Activated CD4-positive, alpha-beta T cell treated with anti-CD3 and anti-CD28 coated beads, Interleukin-10, Interleukin-2, amounts not matched to agents 100 ng/mL and 50 ng/mL, durations not matched to agents 16 hours and 8 hours (primary cell): ENCODE measurements at regions not wholly inside any gene's neighbourhood (a gene's known extent, or its start where the extent isn't known, plus 50 kb on each side); places are given as distances from the start of the nearest gene placed in this dataset.
"Not testable (repeated sequence)": the region's sequence is repeated elsewhere in the genome, so short reads cannot be mapped to it uniquely, and the experiment has no call there.

Experiments used
- DNase-seq: peaks from one replicate; pipeline ENCODE4 v3.0.0-alpha.2; 2020

DNA sequence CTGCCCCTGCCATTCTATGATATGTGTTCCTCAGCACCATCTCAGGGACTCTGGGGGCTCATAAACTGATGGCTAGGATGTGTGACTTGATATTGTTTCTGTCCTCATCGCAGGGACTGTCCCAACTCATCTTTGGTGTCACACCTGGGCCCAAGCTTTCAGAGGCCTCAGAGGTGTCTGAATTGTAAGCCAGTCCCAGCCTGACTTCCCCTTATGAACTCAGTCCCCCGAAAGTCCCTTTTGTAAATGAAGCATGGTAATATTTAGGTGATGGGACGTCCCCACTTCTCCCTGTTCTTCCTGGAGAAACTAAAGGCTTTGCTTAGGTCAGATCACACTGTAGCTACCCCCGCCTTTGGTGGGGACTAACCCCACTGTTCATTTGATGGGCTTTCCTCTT, 142.4 kb upstream of the TLE3 start:
- peak; percentile 18 for DNase-seq

- DNase-seq: no peak
These were observed 141.2 kb upstream of the TLE3 start for GRCh38 chr15:70238917-70239316.

GRCh38 chr15:70237626-70238025, 139.9 kb upstream of the TLE3 start:
- no peak for DNase-seq

- peak; percentile 39 for DNase-seq
These were observed 138.8 kb upstream of the TLE3 start for GRCh38 chr15:70236341-70237086.

DNA sequence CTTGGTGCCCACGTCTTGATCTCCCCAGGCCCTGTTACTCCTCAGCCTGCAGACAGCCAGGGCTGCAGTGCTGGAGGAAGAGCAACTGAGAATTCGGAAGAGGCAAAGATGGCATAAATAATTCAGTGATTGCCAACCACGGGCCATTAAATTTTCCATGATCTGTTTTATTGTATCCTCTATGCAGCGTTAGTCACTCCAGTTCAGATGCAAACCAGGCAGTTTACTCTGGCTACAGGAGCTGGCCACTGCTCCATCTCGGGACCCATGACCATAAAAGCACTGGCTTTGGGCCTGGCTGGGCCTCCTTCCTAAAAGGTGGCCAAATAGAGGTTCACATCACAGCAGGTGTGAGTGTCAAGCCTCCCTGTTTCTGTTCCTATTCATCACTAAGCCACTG, 137.6 kb upstream of the TLE3 start:
- DNase-seq: no peak

- peak; percentile 15 for DNase-seq
These were observed 136.7 kb upstream of the TLE3 start for GRCh38 chr15:70234256-70234905.

GRCh38 chr15:70231484-70231883, 133.8 kb upstream of the TLE3 start:
- no peak for DNase-seq

DNA sequence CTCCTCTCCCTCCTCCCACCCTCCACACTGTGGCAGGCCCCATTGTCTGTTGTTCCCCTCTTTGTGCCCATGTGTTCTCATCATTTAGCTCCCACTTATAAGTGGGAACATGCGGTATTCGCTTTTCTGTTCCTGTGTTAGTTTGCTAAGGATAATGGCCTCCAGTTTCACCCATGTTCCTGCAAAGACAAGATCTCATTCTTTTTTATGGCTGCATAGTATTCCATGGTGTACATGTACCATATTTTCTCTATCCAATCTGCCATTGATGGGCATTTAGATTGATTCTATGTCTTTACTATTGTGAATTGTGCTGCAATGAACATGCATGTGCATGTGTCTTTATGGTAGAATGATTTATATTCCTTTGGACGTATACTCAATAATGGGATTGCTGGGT, 130.2 kb upstream of the TLE3 start:
- not testable (repeated sequence) for DNase-seq

DNA sequence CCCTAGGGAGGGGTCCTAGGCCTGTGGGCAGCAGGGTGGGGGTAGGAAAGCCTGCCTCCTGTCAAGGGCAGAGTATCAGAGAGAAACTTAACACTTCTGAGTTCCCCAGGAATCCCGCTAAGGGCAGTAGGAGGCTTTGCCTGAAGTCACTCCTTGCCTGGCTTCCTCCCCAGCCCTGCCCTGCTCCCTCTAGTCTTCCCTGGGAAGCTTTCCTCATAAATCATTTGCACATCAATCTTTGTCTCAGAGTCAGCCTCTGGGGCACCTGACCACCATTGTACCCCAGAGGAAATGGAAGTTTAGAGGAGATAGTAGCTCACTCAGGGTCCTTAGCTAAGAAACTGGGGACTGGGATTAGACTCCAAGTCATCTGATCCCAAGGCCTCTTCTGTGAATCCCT, 129.4 kb upstream of the TLE3 start:
- DNase-seq: no peak

DNA sequence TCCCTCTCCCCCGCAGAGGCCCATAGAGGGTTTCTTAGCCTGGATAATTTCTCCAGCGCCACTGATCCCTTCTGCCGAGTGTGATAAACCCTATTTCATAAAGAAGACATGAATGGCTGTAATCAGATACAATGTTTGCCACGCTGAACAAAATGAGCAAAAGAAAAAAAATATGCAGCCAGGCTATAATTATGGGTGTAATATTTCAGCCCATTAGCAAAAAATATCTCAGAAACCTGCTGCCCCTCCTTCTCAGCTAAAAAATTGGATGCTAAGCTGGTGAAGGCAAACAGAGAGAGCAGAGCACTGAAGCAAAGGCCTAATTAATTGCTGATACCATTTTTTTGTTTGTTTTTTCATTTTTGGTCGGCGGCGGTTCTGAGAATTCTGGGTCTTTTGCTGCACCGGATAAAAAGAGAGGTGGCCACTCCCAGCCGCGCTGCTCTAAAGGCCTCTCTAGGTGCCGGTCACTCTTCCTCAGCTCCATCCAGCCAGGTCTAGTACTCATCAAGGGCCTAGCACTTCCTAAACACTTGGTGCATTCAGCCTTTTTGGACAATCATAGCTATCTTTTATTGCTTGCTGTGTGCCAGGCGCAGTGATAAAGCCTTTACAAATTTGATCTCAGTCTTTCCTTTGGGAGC, 128.7 kb upstream of the TLE3 start:
- no peak for DNase-seq

- no peak for DNase-seq
These were observed 127.7 kb upstream of the TLE3 start for GRCh38 chr15:70225416-70225815.

GRCh38 chr15:70222606-70223005, 124.9 kb upstream of the TLE3 start:
- DNase-seq: no peak

GRCh38 chr15:70220490-70221096, 122.9 kb upstream of the TLE3 start:
- no peak for DNase-seq

- no peak for DNase-seq
These were observed 122.2 kb upstream of the TLE3 start for GRCh38 chr15:70219966-70220365.

DNA sequence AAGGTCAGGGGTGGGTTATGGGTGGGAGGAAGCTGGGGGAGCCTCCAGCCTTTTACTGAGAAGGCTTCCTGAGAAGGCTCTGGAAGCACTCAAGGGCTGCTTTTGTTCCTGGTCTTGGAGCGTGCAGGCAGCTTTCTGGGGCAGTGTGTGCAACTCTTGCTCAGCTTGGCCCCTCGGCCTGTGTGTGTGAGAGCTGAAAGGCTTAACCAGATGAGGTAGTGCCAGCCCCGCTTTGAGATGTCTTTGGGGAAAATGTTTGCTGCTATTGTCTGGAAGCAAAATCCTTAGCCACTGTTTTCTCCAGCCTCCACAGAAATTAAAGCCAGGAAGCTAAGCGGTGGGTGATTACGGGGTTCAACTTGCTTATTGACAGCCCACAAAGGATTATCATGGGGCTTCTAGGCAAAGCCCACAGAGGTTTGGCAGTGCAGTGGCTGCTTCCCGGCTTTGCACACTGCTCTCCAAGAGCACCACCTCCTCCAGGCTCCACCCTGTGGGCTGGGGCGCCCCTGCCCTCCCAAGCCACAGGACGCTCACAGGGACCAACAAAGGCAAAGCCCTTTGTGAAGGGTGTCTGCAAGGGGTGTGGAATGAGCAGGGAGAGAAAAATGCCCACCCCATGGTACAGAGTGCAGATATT, 121.7 kb upstream of the TLE3 start:
- no peak for DNase-seq

GRCh38 chr15:70217226-70218160, 119.8 kb upstream of the TLE3 start:
- DNase-seq: no peak

DNA sequence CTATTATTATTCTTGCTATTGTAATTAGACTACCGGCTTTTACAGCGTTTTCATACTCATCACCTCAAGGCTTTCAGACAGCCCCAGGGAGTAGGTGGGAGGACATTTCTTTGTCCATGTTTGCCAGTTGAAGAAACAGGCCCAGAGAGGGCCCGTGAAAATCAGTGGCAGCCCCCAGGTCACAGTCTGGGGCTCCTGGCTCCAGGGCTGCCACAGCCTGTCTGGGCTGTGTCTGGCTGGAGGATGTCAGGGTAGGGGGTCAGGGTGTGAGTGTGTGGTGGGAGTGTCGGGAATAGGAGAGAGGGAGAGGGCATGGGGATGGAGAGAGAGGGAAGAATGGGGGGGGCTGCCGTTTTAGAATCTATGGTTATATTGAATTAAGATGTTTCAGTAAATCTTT, 118.2 kb upstream of the TLE3 start:
- no peak for DNase-seq

- DNase-seq: no peak
These were observed 117.4 kb upstream of the TLE3 start for GRCh38 chr15:70214941-70215635.

DNA sequence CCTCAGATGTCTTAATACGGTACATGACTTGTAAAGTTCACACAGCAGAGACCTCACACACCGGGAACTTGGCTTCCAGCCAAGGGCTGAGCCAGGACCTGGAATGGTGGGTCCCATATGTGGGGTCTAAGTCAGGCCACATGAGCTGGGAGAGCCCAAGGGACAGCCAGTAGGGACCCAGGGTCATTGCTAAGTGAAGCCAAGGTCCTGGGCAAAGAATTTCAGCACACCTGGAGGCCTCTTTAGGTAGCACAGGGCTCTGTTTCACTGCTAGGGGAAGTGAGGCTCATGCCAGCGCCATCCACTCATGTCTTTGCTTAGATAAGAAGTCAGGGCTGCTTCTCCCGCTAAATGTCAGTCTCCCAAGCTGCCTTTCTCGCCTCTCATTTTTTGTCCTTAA, 116.6 kb upstream of the TLE3 start:
- no peak for DNase-seq

DNA sequence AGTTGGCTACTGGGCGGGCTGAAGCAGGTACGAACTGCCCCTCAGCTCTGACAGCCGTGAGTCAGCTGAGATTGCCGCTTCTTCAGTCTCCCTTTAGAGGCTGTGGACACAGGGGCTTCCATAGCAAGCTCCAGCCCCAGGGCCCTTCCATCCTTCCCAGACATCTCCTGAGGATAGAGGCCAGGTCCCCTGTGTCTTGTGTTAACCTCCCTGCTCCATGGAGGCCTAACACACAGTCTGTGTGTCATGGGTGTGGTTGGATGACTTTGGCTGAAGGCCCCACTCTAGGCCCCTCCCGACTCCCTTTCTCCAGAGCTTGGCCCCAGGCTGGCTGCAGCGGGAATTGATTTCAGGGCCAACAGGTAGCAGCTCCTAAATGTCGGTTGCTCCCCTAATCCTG, 116.1 kb upstream of the TLE3 start:
- DNase-seq: no peak

- DNase-seq: no peak
These were observed 115.2 kb upstream of the TLE3 start for GRCh38 chr15:70212963-70213315.
